ENCODE measurements at regions not wholly inside any gene's neighbourhood (a gene's known extent, or its start where the extent isn't known, plus 50 kb on each side); places are given as distances from the start of the nearest gene placed in this dataset.

DNA sequence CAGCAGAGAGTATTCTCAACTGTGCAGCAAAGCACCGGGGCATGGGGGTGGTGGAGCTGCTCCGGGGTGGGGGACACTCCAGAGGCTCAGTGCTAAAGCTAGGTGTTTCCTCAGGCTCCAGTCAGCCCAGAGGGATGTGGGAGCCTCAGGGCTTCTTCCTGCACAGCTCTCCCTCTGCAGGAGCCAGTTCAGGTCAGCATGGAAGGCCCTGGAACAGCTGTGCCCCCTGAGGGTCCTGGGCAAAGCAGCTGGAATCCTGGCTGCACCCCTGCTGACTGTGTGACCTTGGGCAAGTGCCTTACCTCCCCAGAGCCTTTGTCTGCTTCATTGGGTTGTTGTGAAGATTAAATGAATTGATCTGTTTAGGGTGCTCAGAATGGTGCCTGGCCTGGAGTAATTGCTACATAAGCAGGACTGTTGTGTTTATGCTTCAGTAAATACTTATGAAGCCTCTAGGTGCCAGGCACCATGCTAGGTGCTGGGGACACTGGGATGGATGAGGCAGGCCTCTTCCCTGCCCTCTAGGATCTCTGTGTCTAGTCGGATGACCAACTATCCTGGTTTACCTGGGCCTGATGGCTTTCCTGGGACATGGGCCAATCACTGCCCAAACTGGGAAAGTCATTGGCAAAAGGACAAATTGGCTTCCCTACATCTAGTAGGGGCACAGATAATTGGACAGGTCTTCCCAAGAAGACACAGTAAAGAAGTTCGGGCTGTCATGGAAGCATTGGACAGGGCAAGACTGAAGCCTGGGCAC is 64.2 kb upstream of the LCTL start:
- TF ChIP-seq, protein P1, sequence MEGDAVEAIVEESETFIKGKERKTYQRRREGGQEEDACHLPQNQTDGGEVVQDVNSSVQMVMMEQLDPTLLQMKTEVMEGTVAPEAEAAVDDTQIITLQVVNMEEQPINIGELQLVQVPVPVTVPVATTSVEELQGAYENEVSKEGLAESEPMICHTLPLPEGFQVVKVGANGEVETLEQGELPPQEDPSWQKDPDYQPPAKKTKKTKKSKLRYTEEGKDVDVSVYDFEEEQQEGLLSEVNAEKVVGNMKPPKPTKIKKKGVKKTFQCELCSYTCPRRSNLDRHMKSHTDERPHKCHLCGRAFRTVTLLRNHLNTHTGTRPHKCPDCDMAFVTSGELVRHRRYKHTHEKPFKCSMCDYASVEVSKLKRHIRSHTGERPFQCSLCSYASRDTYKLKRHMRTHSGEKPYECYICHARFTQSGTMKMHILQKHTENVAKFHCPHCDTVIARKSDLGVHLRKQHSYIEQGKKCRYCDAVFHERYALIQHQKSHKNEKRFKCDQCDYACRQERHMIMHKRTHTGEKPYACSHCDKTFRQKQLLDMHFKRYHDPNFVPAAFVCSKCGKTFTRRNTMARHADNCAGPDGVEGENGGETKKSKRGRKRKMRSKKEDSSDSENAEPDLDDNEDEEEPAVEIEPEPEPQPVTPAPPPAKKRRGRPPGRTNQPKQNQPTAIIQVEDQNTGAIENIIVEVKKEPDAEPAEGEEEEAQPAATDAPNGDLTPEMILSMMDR (IDR thresholded peaks at IDR 0.05; ENCODE audit: low read depth, low read length): no peak
- DNase-seq (ENCODE audit: low read depth, low spot score): no peak
- in situ Hi-C loops (cut with HindIII; ENCODE audit: low sequenced_read_pairs): no loop called here
- H3K4me3 ChIP-seq (ENCODE audit: low read depth, low read length): no peak overlapping the region

- TF ChIP-seq, protein P1 (IDR thresholded peaks at IDR 0.05; ENCODE audit: low read depth, low read length): no peak
- no peak overlapping the region for H3K4me3 ChIP-seq (ENCODE audit: low read depth, low read length)
- DNase-seq (ENCODE audit: low read depth, low spot score): no peak
- in situ Hi-C loops (cut with HindIII; ENCODE audit: low sequenced_read_pairs): no loop called here
Measured at GRCh38 chr15:66630801-66631351, 65.1 kb upstream of the LCTL start.

DNA sequence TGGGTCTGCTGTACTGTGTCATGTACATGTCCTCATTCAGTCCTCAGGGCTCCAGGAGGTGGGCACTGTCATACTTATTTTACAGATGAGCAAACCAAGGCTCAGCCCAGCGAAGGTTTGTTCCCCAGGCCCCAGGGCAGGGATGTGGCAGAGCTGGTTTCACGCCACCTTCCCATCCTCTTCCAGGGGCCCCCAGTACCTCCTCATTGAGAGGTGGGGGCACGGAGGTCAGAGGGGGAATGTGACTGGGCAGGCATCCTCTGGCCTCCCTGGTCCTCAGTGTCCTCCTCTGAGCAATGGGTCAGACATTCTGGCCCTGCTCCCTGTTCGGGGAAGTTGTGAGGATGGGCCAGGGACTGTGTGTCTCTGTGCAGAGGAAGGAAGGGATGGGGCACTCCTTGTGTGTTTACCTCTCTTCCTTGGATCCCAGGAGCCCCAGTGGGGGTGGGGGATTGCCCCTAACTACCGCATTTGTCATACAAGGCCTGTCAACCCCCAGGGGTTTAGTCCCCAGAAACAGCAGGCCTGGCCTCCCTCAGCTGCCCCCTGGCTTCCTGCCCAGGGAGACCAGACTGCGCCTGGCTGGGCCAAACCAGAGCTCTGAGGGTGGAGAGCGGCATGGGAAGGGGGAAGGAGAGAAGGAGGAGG is 65.9 kb upstream of the LCTL start:
- TF ChIP-seq, protein P1 (IDR thresholded peaks at IDR 0.05; ENCODE audit: low read depth, low read length): no peak
- DNase-seq (ENCODE audit: low read depth, low spot score): no peak
- in situ Hi-C loops (cut with HindIII; ENCODE audit: low sequenced_read_pairs): no loop called here
- H3K4me3 ChIP-seq (ENCODE audit: low read depth, low read length): no peak overlapping the region

- DNase-seq (ENCODE audit: low read depth, low spot score): no peak
- in situ Hi-C loops (cut with HindIII; ENCODE audit: low sequenced_read_pairs): no loop called here
- TF ChIP-seq, protein P1 (IDR thresholded peaks at IDR 0.05; ENCODE audit: low read depth, low read length): no peak
- H3K4me3 ChIP-seq (ENCODE audit: low read depth, low read length): no peak overlapping the region
Measured at GRCh38 chr15:66633041-66633937, 67.5 kb upstream of the LCTL start.

- in situ Hi-C loops (cut with HindIII; ENCODE audit: low sequenced_read_pairs): no loop called here
- no peak for DNase-seq (ENCODE audit: low read depth, low spot score)
- no peak overlapping the region for H3K4me3 ChIP-seq (ENCODE audit: low read depth, low read length)
- TF ChIP-seq, protein P1 (IDR thresholded peaks at IDR 0.05; ENCODE audit: low read depth, low read length): no peak
Measured at GRCh38 chr15:66633938-66634250, 68.1 kb upstream of the LCTL start.

DNA sequence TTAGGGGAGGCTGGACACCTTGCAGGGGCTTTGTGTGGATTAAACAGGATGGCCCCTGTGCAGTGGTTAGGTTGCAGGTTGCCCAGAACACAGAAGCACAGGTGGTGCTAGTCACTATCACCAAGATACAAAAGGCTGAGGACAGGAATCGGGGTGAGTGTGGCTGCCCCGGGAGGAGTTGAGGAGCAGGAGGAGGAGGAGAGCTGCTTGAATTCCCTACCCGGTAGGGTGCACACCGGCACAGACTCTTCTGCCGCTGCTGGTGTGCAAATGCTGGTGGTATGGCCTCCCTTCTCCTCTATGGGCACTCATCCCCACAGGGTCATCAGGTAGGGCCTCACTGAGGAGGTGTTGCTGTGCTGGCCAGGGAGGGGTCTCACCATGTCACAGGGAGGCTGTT is 67.5 kb upstream of the SMAD6 start:
- DNase-seq (ENCODE audit: low read depth, low spot score): no peak
- TF ChIP-seq, protein P1 (IDR thresholded peaks at IDR 0.05; ENCODE audit: low read depth, low read length): no peak
- in situ Hi-C loops (cut with HindIII; ENCODE audit: low sequenced_read_pairs): no loop called here
- H3K4me3 ChIP-seq (ENCODE audit: low read depth, low read length): no peak overlapping the region
